ENCODE measurements at regions not wholly inside any gene's neighbourhood (a gene's known extent, or its start where the extent isn't known, plus 50 kb on each side); places are given as distances from the start of the nearest gene placed in this dataset.
A peak's percentile ranks its signal among the peaks of the same experiment; 100 is the strongest.
"Not testable (repeated sequence)": the region's sequence is repeated elsewhere in the genome, so short reads cannot be mapped to it uniquely, and the experiment has no call there.

GRCh38 chr20:50447817-50448216, 62.4 kb upstream of the PTPN1 start:
- Histone ChIP-seq H3K4me3 (ENCODE audit: low read length in 2 of 2) (no peak overlapping the region), H3K4me1 (ENCODE audit: insufficient read depth, low read length) (no peaks in the 10 kb centered on the region), H3K27me3 (ENCODE audit: insufficient read depth, low read length) (no peaks in the 10 kb centered on the region), H3K27ac (ENCODE audit: low read depth, low read length) (no peak overlapping the region), H3K36me3 (ENCODE audit: insufficient read depth, low read length) (no peaks in the 10 kb centered on the region), H3K9me3 (ENCODE audit: control insufficient read depth in 1 of 2, low read length in 2 of 2) (no peaks in the 10 kb centered on the region)
- ChIA-PET CTCF (ENCODE audit: partially characterized antibody) (no interaction called here), POLR2A (ENCODE audit: partially characterized antibody) (no interaction called here)
- no peaks in the 10 kb centered on the region for H3K36me3 Mint-ChIP-seq
- peaks cover 14 to 15% of the 10 kb centered on the region in 2 donors for H3K27me3 Mint-ChIP-seq
- peaks cover 0 to 3% (median 0%) of the 10 kb centered on the region in 8 donors for H3K9me3 Mint-ChIP-seq
- no peak overlapping the region for H3K4me3 Mint-ChIP-seq
- intact Hi-C loops (cut with micrococcal nuclease): no loop called here
- no peak for DNase-seq
- peaks cover 3 to 14% (median 7%) of the 10 kb centered on the region in 4 donors for H3K4me1 Mint-ChIP-seq
- H3K27ac Mint-ChIP-seq: no peak overlapping the region

DNA sequence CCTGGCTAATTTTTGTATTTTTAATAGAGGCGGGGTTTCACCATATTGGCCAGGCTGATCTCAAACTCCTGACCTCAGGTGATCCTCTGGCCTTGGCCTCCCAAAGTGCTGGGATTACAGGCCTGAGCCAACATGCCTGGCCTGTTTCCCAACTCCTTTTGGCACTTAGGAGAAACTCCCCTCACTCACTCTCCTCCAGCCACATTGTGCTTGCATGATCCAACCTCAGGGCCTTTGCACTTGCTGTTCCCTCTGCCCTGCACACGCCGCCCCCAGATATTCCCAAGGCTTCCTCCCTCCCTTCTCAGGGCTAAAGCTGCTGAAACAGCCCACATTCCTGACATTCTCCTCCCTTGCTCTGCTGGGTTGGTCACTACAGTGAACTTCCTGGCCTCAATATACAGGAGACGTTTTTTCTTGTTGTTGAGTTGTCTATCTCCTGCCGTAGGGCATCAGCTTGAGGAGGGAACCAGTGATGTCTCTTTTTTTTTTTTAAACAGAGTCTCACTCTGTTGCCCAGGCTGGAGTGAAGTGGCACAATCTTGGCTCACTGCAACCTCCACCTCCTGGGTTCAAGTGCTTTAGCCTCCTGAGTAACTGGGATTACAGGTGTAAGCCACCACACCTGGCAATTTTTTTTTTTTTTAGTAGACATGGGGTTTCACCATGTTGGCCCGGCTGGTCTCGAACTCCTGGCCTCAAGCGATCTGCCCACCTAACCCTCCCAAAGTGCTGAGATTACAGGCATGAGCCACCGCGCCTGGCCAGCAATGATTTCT, 61.4 kb upstream of the PTPN1 start:
- POLR2A ChIA-PET (ENCODE audit: partially characterized antibody); intact Hi-C loops (cut with micrococcal nuclease): not testable (repeated sequence)

GRCh38 chr20:50449738-50450492, 60.3 kb upstream of the PTPN1 start:
- peaks cover 3 to 14% (median 7%) of the 10 kb centered on the region in 4 donors for H3K4me1 Mint-ChIP-seq
- no peaks in the 10 kb centered on the region for H3K9me3 ChIP-seq (ENCODE audit: control insufficient read depth in 1 of 2, low read length in 2 of 2)
- H3K36me3 Mint-ChIP-seq: no peaks in the 10 kb centered on the region
- H3K4me3 ChIP-seq (ENCODE audit: low read length in 2 of 2): no peak overlapping the region
- H3K4me3 Mint-ChIP-seq: no peak overlapping the region
- POLR2A ChIA-PET (ENCODE audit: partially characterized antibody): no interaction called here
- no peaks in the 10 kb centered on the region for H3K4me1 ChIP-seq (ENCODE audit: insufficient read depth, low read length)
- H3K9me3 Mint-ChIP-seq: peaks cover 0 to 3% (median 0%) of the 10 kb centered on the region in 8 donors
- H3K36me3 ChIP-seq (ENCODE audit: insufficient read depth, low read length): no peaks in the 10 kb centered on the region
- H3K27ac ChIP-seq (ENCODE audit: low read depth, low read length): no peak overlapping the region
- no peak for DNase-seq
- intact Hi-C loops (cut with micrococcal nuclease): no loop called here
- H3K27ac Mint-ChIP-seq: peak overlapping the region in 1 of 7 donors; percentile 68
- CTCF ChIA-PET (ENCODE audit: partially characterized antibody): interaction anchor here (0.9 kb wide), 1 partner anchor 264 kb away, joined by 5 read pairs; no protein-coding TSS in a partner anchor
- H3K27me3 Mint-ChIP-seq: peaks cover 14 to 15% of the 10 kb centered on the region in 2 donors
- H3K27me3 ChIP-seq (ENCODE audit: insufficient read depth, low read length): no peaks in the 10 kb centered on the region

More for the DNA sequence above, 61.4 kb upstream of the PTPN1 start:
- H3K4me3 Mint-ChIP-seq; H3K27ac Mint-ChIP-seq; H3K36me3 ChIP-seq (ENCODE audit: insufficient read depth, low read length); H3K9me3 Mint-ChIP-seq; H3K4me1 ChIP-seq (ENCODE audit: insufficient read depth, low read length); H3K27ac ChIP-seq (ENCODE audit: low read depth, low read length); H3K27me3 ChIP-seq (ENCODE audit: insufficient read depth, low read length); CTCF ChIA-PET (ENCODE audit: partially characterized antibody); DNase-seq; H3K4me3 ChIP-seq (ENCODE audit: low read length in 2 of 2); H3K36me3 Mint-ChIP-seq; H3K9me3 ChIP-seq (ENCODE audit: control insufficient read depth in 1 of 2, low read length in 2 of 2): not testable (repeated sequence)
- Mint-ChIP-seq H3K4me1 (peaks cover 3 to 14% (median 7%) of the 10 kb centered on the region in 4 donors), H3K27me3 (peaks cover 14 to 15% of the 10 kb centered on the region in 2 donors)

DNA sequence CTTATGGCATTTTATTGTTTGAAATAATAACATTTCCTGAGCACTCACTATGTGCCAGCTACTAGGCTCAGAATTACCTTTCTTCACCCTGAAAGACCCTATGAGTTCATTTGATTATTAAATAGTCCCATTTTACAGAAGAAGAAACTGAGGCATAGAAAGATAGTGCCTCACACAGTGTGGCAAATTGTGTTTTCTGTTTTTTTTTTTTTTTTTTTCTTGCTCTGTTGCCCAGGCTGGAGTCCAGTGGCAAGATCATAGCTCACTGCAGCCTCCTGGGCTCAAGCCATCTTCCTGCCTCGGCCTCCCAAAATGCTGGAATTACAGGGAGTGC, 59.7 kb upstream of the PTPN1 start:
- intact Hi-C loops (cut with micrococcal nuclease): no loop called here

GRCh38 chr20:50450881-50451752, 59.1 kb upstream of the PTPN1 start:
- Mint-ChIP-seq H3K9me3 (peaks cover 0 to 3% (median 0%) of the 10 kb centered on the region in 8 donors), H3K4me1 (peaks cover 3 to 14% (median 7%) of the 10 kb centered on the region in 4 donors), H3K27me3 (peaks cover 15% of the 10 kb centered on the region in 2 donors), H3K27ac (no peak overlapping the region), H3K36me3 (no peaks in the 10 kb centered on the region), H3K4me3 (peak overlapping the region in 1 of 8 donors; percentile 14)
- H3K27me3 ChIP-seq (ENCODE audit: insufficient read depth, low read length): no peaks in the 10 kb centered on the region
- CTCF ChIA-PET (ENCODE audit: partially characterized antibody): interaction anchor here (0.6 to 0.9 kb wide), 4 partner anchors 35 to 267 kb away, joined by 3 to 5 read pairs (median 4); no protein-coding TSS in a partner anchor
- no peak for DNase-seq
- no peak overlapping the region for H3K4me3 ChIP-seq (ENCODE audit: low read length in 2 of 2)
- intact Hi-C loops (cut with micrococcal nuclease): no loop called here
- POLR2A ChIA-PET (ENCODE audit: partially characterized antibody): no interaction called here
- H3K4me1 ChIP-seq (ENCODE audit: insufficient read depth, low read length): no peaks in the 10 kb centered on the region
- no peaks in the 10 kb centered on the region for H3K9me3 ChIP-seq (ENCODE audit: control insufficient read depth in 1 of 2, low read length in 2 of 2)
- no peaks in the 10 kb centered on the region for H3K36me3 ChIP-seq (ENCODE audit: insufficient read depth, low read length)
- no peak overlapping the region for H3K27ac ChIP-seq (ENCODE audit: low read depth, low read length)

More for the DNA sequence above, 59.7 kb upstream of the PTPN1 start:
- CTCF ChIA-PET (ENCODE audit: partially characterized antibody): interaction anchor here (0.6 to 0.9 kb wide), 3 partner anchors 35 to 266 kb away, joined by 3 to 5 read pairs (median 3); no protein-coding TSS in a partner anchor
- no peaks in the 10 kb centered on the region for H3K4me1 ChIP-seq (ENCODE audit: insufficient read depth, low read length)
- H3K27ac ChIP-seq (ENCODE audit: low read depth, low read length): no peak overlapping the region
- peaks cover 15% of the 10 kb centered on the region in 2 donors for H3K27me3 Mint-ChIP-seq
- no peaks in the 10 kb centered on the region for H3K27me3 ChIP-seq (ENCODE audit: insufficient read depth, low read length)
- peaks cover 3 to 14% (median 7%) of the 10 kb centered on the region in 4 donors for H3K4me1 Mint-ChIP-seq
- no peak overlapping the region for H3K4me3 Mint-ChIP-seq
- POLR2A ChIA-PET (ENCODE audit: partially characterized antibody): no interaction called here
- no peaks in the 10 kb centered on the region for H3K36me3 Mint-ChIP-seq
- H3K9me3 ChIP-seq (ENCODE audit: control insufficient read depth in 1 of 2, low read length in 2 of 2): no peaks in the 10 kb centered on the region
- H3K27ac Mint-ChIP-seq: no peak overlapping the region
- no peaks in the 10 kb centered on the region for H3K36me3 ChIP-seq (ENCODE audit: insufficient read depth, low read length)
- DNase-seq: no peak
- H3K4me3 ChIP-seq (ENCODE audit: low read length in 2 of 2): no peak overlapping the region
- peaks cover 0 to 3% (median 0%) of the 10 kb centered on the region in 8 donors for H3K9me3 Mint-ChIP-seq

- Mint-ChIP-seq H3K4me1 (peaks cover 3 to 14% (median 7%) of the 10 kb centered on the region in 4 donors), H3K27me3 (peaks cover 15 to 18% of the 10 kb centered on the region in 2 donors), H3K4me3 (peak overlapping the region in 1 of 8 donors; percentile 14)
- ChIA-PET CTCF (ENCODE audit: partially characterized antibody) (interaction anchor here (1.2 kb wide), 1 partner anchor 12 kb away, joined by 3 read pairs; no protein-coding TSS in a partner anchor), POLR2A (ENCODE audit: partially characterized antibody) (interaction anchor here (2.0 kb wide), 1 partner anchor 261 kb away, joined by 6 read pairs; the partner anchor contains the start of gene CEBPB)
- H3K36me3 Mint-ChIP-seq; H3K36me3 ChIP-seq (ENCODE audit: insufficient read depth, low read length); H3K9me3 ChIP-seq (ENCODE audit: control insufficient read depth in 1 of 2, low read length in 2 of 2); DNase-seq; H3K27ac ChIP-seq (ENCODE audit: low read depth, low read length); intact Hi-C loops (cut with micrococcal nuclease); H3K4me3 ChIP-seq (ENCODE audit: low read length in 2 of 2); H3K9me3 Mint-ChIP-seq; H3K4me1 ChIP-seq (ENCODE audit: insufficient read depth, low read length); H3K27me3 ChIP-seq (ENCODE audit: insufficient read depth, low read length); H3K27ac Mint-ChIP-seq: not testable (repeated sequence)
Observed at GRCh38 chr20:50451792-50452425, 58.3 kb upstream of the PTPN1 start.

Measured in CD4-positive, alpha-beta memory T cell (primary cell).